ENCODE measurements at regions not wholly inside any gene's neighbourhood (a gene's known extent, or its start where the extent isn't known, plus 50 kb on each side); places are given as distances from the start of the nearest gene placed in this dataset.

GRCh38 chr2:6657136-6657535 lies 208.6 kb downstream of the CMPK2 start:
- H3K9me3 ChIP-seq (ENCODE audit: insufficient read depth in 2 of 2, low read depth in 1 of 2, low read length in 1 of 2): no peaks in the 10 kb centered on the region
- H2BK20ac ChIP-seq (ENCODE audit: low read length): no peak overlapping the region; the same call in 1 of the 2 replicates
- no peak overlapping the region for H2BK5ac ChIP-seq (ENCODE audit: low read depth, low read length)
- no peak for TF ChIP-seq NANOG (IDR thresholded peaks at IDR 0.05; ENCODE audit: insufficient read depth, low read depth, low read length, poor library complexity, severe bottlenecking)
- TF ChIP-seq CREB1 (IDR thresholded peaks at IDR 0.05): no peak
- H2BK120ac ChIP-seq (replicated peaks; ENCODE audit: low read depth, low read length): no peak overlapping the region
- no peaks in the 10 kb centered on the region for H3K23me2 ChIP-seq (ENCODE audit: low read depth, low read length)
- H3K9ac ChIP-seq (replicated peaks in 1 of 4; ENCODE audit: extremely low read depth in 1 of 4, low read depth in 3 of 4, low read length in 3 of 4): no peak overlapping the region
- no peak for FAIRE-seq
- POLR2A ChIA-PET (ENCODE audit: partially characterized antibody): no interaction called here
- H2BK15ac ChIP-seq (ENCODE audit: low read length): no peak overlapping the region
- H3K56ac ChIP-seq (replicated peaks; ENCODE audit: insufficient read length, low read depth, low read length): no peak overlapping the region
- H2AFZ ChIP-seq (ENCODE audit: low read length): no peak overlapping the region
- H3K4me1 ChIP-seq (replicated peaks in 1 of 4; ENCODE audit: control insufficient read depth in 3 of 4, insufficient read depth in 4 of 4, low read length in 3 of 4): no peaks in the 10 kb centered on the region
- H2AK5ac ChIP-seq (ENCODE audit: low read depth, low read length): no peak overlapping the region
- H4K8ac ChIP-seq (ENCODE audit: extremely low read depth, insufficient read depth, low read length): no peak overlapping the region
- DNase-seq (ENCODE audit: low read depth in 1 of 2, low spot score in 2 of 2): no peak
- no peak overlapping the region for H4K5ac ChIP-seq (ENCODE audit: insufficient read length, low read depth, low read length)
- no peak overlapping the region for H3K14ac ChIP-seq (ENCODE audit: insufficient read length)
- no peaks in the 10 kb centered on the region for H3K36me3 ChIP-seq (ENCODE audit: control insufficient read depth in 2 of 4, insufficient read depth in 4 of 4, low read length in 3 of 4)
- no peak overlapping the region for H3K18ac ChIP-seq (ENCODE audit: extremely low read depth, low read length)
- no peaks in the 10 kb centered on the region for H3K79me2 ChIP-seq (ENCODE audit: control insufficient read depth in 1 of 2, insufficient read depth in 2 of 2, low read length in 2 of 2)
- no peak overlapping the region for H3K23ac ChIP-seq (ENCODE audit: insufficient read length)
- 95% methylated on average over 4 of the region's 5 CpGs; no CpG with 5 or more reads in 1 of the 2 experiments for WGBS, 2 experiments (ENCODE audit: extremely low coverage in 1 of 2, insufficient coverage in 1 of 2, insufficient read length in 1 of 2, insufficient replicate concordance in 2 of 2, low coverage in 1 of 2, low lambda C conversion rate in 2 of 2, missing lambda C conversion rate in 1 of 2)
- H3K27me3 ChIP-seq (replicated peaks in 1 of 4; ENCODE audit: control insufficient read depth in 3 of 4, extremely low read depth in 1 of 4, insufficient read depth in 3 of 4, low read length in 3 of 4): no peaks in the 10 kb centered on the region
- no peak overlapping the region for H3K27ac ChIP-seq (ENCODE audit: low read depth, low read length)
- no peak overlapping the region for H3K4ac ChIP-seq (replicated peaks; ENCODE audit: insufficient read length, low read depth, low read length)
- H3K4me3 ChIP-seq (ENCODE audit: extremely low read depth in 1 of 4, insufficient read depth in 2 of 4, low read depth in 3 of 4, low read length in 4 of 4): no peak overlapping the region
- no peaks in the 10 kb centered on the region for H4K20me1 ChIP-seq (replicated peaks in 1 of 2; ENCODE audit: control insufficient read depth in 1 of 2, insufficient read depth in 2 of 2, low read length in 2 of 2)
- CTCF ChIA-PET (ENCODE audit: partially characterized antibody): interaction anchor here (0.8 to 1.4 kb wide), 3 partner anchors 8 to 111 kb away, joined by 3 read pairs; no protein-coding TSS in a partner anchor
- H4K91ac ChIP-seq (replicated peaks; ENCODE audit: insufficient read length, low read length): no peak overlapping the region
- H2BK12ac ChIP-seq (ENCODE audit: low read depth, low read length): no peak overlapping the region
- H3K79me1 ChIP-seq (ENCODE audit: low read depth, low read length): no peaks in the 10 kb centered on the region
- H3K4me2 ChIP-seq (ENCODE audit: insufficient read depth in 1 of 2, low read depth in 2 of 2, low read length in 2 of 2): no peak overlapping the region

Data from H1 (cell line).